Naive thymus-derived CD8-positive, alpha-beta T cell (primary cell): ENCODE measurements at regions not wholly inside any gene's neighbourhood (a gene's known extent, or its start where the extent isn't known, plus 50 kb on each side); places are given as distances from the start of the nearest gene placed in this dataset.

Experiments used
- ATAC-seq, 2 donors: fragments of 150-1000 bp; cut with Tn5 transposase in 1 of 2; sonication (Bioruptor Pico), chemical (Tn5 transposase) in 1 of 2; 1 replicate in 1 of 2; 2 replicates in 1 of 2; pipeline ENCODE4 v1.10.0; 2021; ENCODE audit warnings: mild to moderate bottlenecking in 2 of 2, moderate library complexity in 2 of 2
- POLR2A ChIA-PET: fragments of 350-600 bp; sonication (Branson Sonifier 250); formaldehyde crosslinking; loops from one replicate; lab custom pipeline; 2021; ENCODE audit warnings: antibody characterized with exemption; lab: Charles Lee
- DNase-seq, 10 donors: peaks; one replicate each; pipeline versions ENCODE4 v3.0.0 to v3.0.0-alpha.2; 2020 to 2022
- H3K27ac Mint-ChIP-seq, 10 donors: one replicate each; pipeline ENCODE4 v1.8.0; 2020 to 2022; ENCODE audit warnings: mild to moderate bottlenecking in 10 of 10, mixed read lengths in 10 of 10, moderate library complexity in 4 of 10, inconsistent platforms in 1 of 10
- H3K27me3 Mint-ChIP-seq, 5 donors: one replicate each; pipeline ENCODE4 v1.8.0; 2021 to 2022; ENCODE audit warnings: mixed read lengths in 5 of 5
- H3K36me3 Mint-ChIP-seq, 3 donors: one replicate each; pipeline ENCODE4 v1.8.0; 2020 to 2022; ENCODE audit warnings: mixed read lengths in 3 of 3, mild to moderate bottlenecking in 2 of 3, inconsistent platforms in 1 of 3
- H3K4me1 Mint-ChIP-seq, 4 donors: one replicate each; pipeline ENCODE4 v1.8.0; 2021 to 2022; ENCODE audit warnings: mixed read lengths in 4 of 4
- H3K4me3 Mint-ChIP-seq, 10 donors: one replicate each; pipeline ENCODE4 v1.8.0; 2020 to 2022; ENCODE audit warnings: mild to moderate bottlenecking in 10 of 10, mixed read lengths in 10 of 10, moderate library complexity in 6 of 10, inconsistent platforms in 1 of 10
- H3K9me3 Mint-ChIP-seq, 9 donors: one replicate each; pipeline ENCODE4 v1.8.0; 2020 to 2022; ENCODE audit warnings: mixed read lengths in 9 of 9, mild to moderate bottlenecking in 3 of 9, inconsistent platforms in 1 of 9, moderate library complexity in 1 of 9

DNA sequence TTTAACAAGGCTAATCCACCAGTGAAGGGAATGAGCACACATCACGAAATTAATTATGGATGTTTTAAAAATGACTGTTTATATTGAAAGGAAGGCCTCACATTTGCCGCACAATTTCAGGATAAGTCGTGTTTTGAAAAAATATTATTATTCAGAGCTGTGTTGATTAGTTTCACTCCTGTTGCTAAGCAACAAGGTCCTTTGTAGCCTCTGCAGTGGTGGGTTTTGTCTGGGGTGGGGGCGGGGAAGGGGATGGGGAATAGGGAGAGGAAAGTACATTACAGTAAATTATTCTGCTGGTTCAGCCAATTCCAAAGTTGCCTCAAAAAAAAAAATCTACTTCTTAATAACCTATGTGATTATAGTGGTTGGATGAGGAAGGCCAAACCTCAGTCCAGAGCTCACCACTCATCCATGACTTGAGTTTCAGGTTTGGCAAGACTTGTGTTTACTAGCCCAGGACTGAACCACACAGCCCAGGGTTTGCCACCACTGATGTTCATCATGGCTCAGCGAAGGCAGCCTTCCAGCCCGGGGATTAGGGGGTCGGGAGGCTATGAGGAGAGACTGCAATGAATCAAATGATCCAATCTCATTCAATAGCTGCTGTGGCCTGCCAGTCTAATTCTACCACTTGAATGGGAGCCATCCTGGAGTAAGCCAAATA lies 162.5 kb upstream of the ATP6AP2 start:
- no peak for ATAC-seq
- POLR2A ChIA-PET: no interaction called here

DNA sequence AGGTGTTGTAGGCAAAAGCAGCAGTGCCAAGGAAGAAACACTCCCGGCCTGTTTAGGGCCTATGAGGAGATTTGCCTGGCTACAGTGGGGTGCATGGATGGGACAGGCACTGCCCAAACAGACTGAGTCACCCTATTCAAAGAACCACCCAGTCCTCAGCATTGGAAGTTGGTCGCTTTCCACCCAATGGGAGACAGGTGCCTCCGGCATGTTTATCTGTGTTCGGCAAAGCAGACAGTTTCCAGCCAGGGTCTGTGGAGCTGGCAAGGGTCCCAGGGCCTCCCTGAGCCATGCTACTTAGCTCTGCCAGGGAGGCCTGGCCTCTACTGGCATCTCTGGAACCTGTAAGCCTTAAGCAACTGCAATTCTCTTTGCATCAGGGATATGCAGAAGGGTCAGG lies 165.1 kb upstream of the ATP6AP2 start:
- POLR2A ChIA-PET: no interaction called here
- ATAC-seq: no peak

More for the DNA sequence above, 162.5 kb upstream of the ATP6AP2 start:
- Mint-ChIP-seq H3K4me3 (no peak overlapping the region), H3K27me3 (peaks cover 0 to 4% (median 0%) of the 10 kb centered on the region in 5 donors), H3K4me1 (peaks cover 0 to 12% (median 11%) of the 10 kb centered on the region in 4 donors), H3K36me3 (peaks cover 0 to 4% (median 0%) of the 10 kb centered on the region in 3 donors), H3K9me3 (peaks cover 0 to 5% (median 0%) of the 10 kb centered on the region in 9 donors), H3K27ac (no peak overlapping the region)
- no peak for DNase-seq

DNA sequence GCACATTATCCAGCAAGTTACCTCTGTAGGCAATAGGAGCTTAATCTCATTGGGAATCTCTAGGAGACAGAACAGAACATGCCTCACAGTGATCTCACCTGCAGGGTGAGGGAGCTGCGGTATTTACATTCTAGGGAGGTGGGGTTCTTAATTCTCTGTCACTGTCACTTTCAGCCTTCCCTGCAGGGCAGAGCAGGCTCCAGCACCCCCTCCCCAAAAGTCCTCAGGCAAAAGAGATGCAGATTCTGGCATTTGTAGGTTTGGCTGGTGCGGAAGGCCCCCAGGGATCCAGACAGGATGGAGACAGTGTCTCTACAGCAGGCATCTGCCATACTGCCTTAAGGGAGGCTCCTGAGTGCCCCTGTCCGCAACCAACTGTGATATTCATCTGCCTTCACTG lies 166.4 kb upstream of the ATP6AP2 start:
- DNase-seq (no peak), ATAC-seq (no peak)
- POLR2A ChIA-PET: no interaction called here
- Mint-ChIP-seq H3K27ac (no peak overlapping the region), H3K27me3 (peaks cover 0 to 4% (median 0%) of the 10 kb centered on the region in 5 donors), H3K4me3 (no peak overlapping the region), H3K36me3 (peaks cover 0 to 13% (median 0%) of the 10 kb centered on the region in 3 donors), H3K9me3 (peaks cover 0 to 16% (median 1%) of the 10 kb centered on the region in 9 donors), H3K4me1 (peaks cover 0 to 11% (median 10%) of the 10 kb centered on the region in 4 donors)

More for the DNA sequence above, 165.1 kb upstream of the ATP6AP2 start:
- DNase-seq: no peak
- Mint-ChIP-seq H3K36me3 (peaks cover 0 to 4% (median 0%) of the 10 kb centered on the region in 3 donors), H3K27ac (no peak overlapping the region), H3K27me3 (peaks cover 0 to 4% (median 0%) of the 10 kb centered on the region in 5 donors), H3K4me3 (no peak overlapping the region), H3K9me3 (peaks cover 0 to 7% (median 0%) of the 10 kb centered on the region in 9 donors), H3K4me1 (peaks cover 0 to 12% (median 11%) of the 10 kb centered on the region in 4 donors)

DNA sequence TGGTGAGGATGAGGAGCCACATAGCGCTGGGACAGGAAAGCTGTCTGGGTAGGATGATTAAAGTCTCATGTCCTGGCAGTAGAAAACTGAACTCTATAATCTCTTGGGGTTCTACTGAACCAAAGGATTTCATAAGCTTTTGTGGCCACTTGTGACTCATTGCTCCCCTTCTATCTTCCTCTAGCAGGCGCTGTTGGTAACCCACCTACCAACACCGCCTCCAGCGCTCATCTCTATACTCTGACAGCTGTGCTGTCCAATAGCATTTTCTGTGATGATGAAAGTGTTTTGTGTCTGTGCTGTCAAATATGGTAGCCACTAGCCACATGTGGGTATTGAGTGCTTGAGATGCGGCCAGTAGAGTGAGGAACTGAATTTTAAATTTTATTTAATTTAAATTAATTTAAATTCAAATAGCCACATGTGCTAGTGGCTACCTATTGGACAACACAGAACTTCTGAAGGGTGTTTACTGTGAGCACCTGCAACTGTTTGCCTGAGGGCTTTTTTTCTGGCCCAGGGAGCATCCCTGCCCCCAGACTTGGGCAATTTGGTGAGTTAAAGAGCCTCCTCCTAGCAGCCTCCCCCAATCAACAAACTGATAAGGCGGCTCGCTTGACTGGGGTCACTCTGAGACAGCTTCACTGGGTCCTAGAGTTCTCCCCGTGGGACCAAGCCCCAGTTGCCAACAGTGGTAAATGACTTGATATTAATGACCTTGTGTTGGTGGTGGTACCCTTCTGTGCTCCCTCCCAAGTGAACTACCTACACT lies 169.2 kb upstream of the ATP6AP2 start:
- no peak for DNase-seq
- H3K36me3 Mint-ChIP-seq: peaks cover 0 to 17% (median 4%) of the 10 kb centered on the region in 3 donors
- no peak overlapping the region for H3K4me3 Mint-ChIP-seq
- POLR2A ChIA-PET: no interaction called here
- no peak overlapping the region for H3K27ac Mint-ChIP-seq
- H3K9me3 Mint-ChIP-seq: peaks cover 0 to 31% (median 4%) of the 10 kb centered on the region in 9 donors
- H3K27me3 Mint-ChIP-seq: peaks cover 0 to 4% (median 0%) of the 10 kb centered on the region in 5 donors
- H3K4me1 Mint-ChIP-seq: peaks cover 0 to 2% (median 0%) of the 10 kb centered on the region in 4 donors
- ATAC-seq: no peak

DNA sequence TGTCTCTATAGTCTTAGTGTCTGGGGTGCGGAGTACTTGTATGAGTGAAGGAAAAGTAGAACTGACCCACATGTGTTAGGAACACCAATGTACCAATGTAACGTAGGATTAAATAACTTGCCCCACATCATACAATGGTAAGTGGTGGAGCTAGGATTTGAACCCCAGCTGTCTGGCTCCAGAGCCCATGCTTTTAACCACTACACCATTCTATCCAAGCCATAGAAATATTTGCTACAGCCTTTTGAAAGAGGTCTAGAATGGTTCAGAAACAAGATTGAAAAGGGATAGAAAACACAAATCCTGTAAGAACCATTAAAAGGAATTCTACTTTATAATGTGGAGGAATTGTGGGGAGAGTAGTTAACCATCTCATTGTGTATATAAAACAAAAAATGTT lies 169.9 kb upstream of the ATP6AP2 start:
- peaks cover 0 to 3% (median 0%) of the 10 kb centered on the region in 4 donors for H3K4me1 Mint-ChIP-seq
- peaks cover 0 to 31% (median 4%) of the 10 kb centered on the region in 9 donors for H3K9me3 Mint-ChIP-seq
- H3K36me3 Mint-ChIP-seq: peaks cover 0 to 17% (median 4%) of the 10 kb centered on the region in 3 donors
- no peak overlapping the region for H3K27ac Mint-ChIP-seq
- ATAC-seq: no peak
- H3K27me3 Mint-ChIP-seq: peaks cover 0 to 4% (median 0%) of the 10 kb centered on the region in 5 donors
- no peak for DNase-seq
- POLR2A ChIA-PET: no interaction called here
- H3K4me3 Mint-ChIP-seq: no peak overlapping the region

DNA sequence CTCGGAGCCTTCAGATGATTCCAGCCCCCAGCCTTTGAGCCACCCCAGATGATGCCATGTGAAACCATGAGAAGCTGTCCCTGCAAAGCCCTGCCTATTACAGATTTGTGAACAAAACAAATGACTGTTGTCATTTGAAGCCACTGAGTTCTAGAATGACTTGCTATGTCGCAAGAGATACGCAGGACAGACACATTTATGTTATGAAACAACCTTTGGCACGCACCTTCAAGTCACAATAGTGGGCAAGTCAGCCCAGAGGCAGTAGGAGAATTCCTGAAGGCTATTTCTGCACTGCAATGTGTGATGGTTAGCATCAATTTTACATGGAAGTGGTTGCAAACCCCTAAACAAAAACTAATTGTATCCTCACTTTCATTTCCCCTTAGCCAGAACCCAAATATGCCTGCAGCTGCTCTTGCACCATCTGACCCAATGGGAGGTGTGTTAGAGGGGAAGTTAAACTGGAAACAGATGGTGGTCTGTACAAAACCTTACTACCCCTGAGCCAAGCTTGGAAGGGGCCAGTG lies 174.4 kb upstream of the ATP6AP2 start:
- peaks cover 0 to 13% (median 4%) of the 10 kb centered on the region in 3 donors for H3K36me3 Mint-ChIP-seq
- H3K27me3 Mint-ChIP-seq: peaks cover 0 to 1% (median 0%) of the 10 kb centered on the region in 5 donors
- H3K4me1 Mint-ChIP-seq: peaks cover 0 to 3% (median 0%) of the 10 kb centered on the region in 4 donors
- H3K9me3 Mint-ChIP-seq: peaks cover 0 to 31% (median 4%) of the 10 kb centered on the region in 9 donors
- no peak overlapping the region for H3K4me3 Mint-ChIP-seq
- no peak for ATAC-seq
- no peak overlapping the region for H3K27ac Mint-ChIP-seq
- no peak for DNase-seq
- POLR2A ChIA-PET: no interaction called here

DNA sequence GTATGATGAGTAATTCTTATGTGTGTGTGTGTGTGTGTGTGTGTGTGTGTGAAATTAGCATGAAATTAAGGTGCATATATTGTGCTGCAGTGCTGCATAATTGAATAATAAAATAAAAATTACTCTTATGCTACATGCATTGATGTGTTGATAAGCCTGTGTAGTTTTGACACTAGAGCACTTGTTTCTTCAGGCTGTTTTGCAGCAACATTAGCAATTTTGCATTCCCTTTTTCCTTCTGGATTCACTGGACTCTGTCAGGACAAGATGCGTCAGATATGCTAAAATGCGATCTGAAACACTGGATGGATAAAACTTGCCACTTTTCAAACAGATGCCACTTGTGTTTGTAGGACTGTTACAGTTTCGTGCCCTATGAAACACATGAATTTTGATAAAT lies 175.4 kb upstream of the ATP6AP2 start:
- Mint-ChIP-seq H3K27ac (no peak overlapping the region), H3K36me3 (peaks cover 0 to 13% (median 4%) of the 10 kb centered on the region in 3 donors), H3K4me3 (no peak overlapping the region), H3K4me1 (peaks cover 0 to 3% (median 0%) of the 10 kb centered on the region in 4 donors), H3K27me3 (peaks cover 0 to 3% (median 0%) of the 10 kb centered on the region in 5 donors), H3K9me3 (peaks cover 0 to 26% (median 4%) of the 10 kb centered on the region in 9 donors)
- no peak for DNase-seq
- POLR2A ChIA-PET: no interaction called here
- no peak for ATAC-seq

DNA sequence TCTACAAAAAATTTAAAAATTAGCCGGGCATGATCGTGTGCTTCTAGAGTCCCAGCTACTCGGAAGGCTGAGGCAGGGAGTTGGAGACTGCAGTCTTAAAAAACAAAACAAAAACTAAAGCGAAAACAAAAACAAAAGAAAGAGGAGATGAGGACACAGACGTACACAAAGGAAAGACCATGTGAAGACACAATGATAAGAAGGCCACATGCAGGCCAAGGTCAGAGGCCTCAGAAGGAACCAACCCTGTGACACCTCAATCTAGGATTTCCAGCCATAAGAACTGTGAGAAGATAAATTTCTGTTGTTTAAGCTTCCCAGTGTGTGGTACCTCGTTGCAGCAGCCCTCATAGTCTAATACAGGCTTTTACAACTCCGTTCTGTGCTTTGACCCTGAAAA lies 177.0 kb upstream of the ATP6AP2 start:
- peaks cover 0 to 3% (median 0%) of the 10 kb centered on the region in 4 donors for H3K4me1 Mint-ChIP-seq
- H3K4me3 Mint-ChIP-seq: no peak overlapping the region
- POLR2A ChIA-PET: no interaction called here
- H3K36me3 Mint-ChIP-seq: peaks cover 0 to 4% (median 3%) of the 10 kb centered on the region in 3 donors
- H3K9me3 Mint-ChIP-seq: peaks cover 0 to 11% (median 4%) of the 10 kb centered on the region in 9 donors
- no peak overlapping the region for H3K27ac Mint-ChIP-seq
- H3K27me3 Mint-ChIP-seq: peaks cover 0 to 3% (median 0%) of the 10 kb centered on the region in 5 donors
- DNase-seq (no peak), ATAC-seq (no peak)

DNA sequence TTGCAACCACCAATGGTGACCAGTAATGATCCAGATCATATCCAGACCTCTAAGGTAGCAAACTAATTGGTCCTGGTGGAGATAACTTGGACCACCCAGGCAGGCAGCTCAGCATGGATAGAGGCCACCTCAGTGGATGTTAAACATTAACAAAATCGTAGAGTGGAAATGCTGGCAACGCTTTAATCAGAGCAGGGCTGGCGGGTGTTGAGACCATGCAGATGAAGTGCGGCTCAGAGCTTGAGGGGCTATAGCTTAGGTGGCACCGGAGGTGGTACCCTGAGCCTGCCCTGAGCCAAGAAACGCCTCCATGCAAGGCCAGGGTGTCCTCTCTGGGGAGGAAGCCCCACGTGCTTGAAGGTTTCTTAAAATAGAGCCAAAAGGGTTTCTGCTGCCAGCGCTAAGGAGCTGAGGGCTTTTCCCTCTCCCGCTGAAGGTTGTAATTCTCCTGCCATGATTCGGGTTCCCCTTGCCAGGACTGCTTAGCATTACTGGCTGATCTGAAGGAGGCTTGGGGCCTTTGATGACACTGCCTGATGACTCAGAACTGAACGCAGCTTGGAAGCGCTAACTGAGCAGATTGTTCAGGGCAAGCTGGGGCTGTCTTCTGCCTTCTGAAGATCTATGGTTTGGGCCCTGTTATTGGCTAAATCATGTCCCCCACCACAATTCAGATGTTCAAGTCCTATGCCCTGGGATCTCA lies 177.8 kb upstream of the ATP6AP2 start:
- H3K27me3 Mint-ChIP-seq: peaks cover 0 to 1% (median 0%) of the 10 kb centered on the region in 5 donors
- H3K36me3 Mint-ChIP-seq: peaks cover 0 to 1% (median 0%) of the 10 kb centered on the region in 3 donors
- H3K9me3 Mint-ChIP-seq: peaks cover 0 to 4% (median under 1%) of the 10 kb centered on the region in 9 donors
- peak overlapping the region in 1 of 10 donors; percentile 34 for H3K27ac Mint-ChIP-seq
- DNase-seq: no peak
- ATAC-seq: no peak
- peaks cover 0 to 3% (median 0%) of the 10 kb centered on the region in 4 donors for H3K4me1 Mint-ChIP-seq
- POLR2A ChIA-PET: no interaction called here
- H3K4me3 Mint-ChIP-seq: no peak overlapping the region

DNA sequence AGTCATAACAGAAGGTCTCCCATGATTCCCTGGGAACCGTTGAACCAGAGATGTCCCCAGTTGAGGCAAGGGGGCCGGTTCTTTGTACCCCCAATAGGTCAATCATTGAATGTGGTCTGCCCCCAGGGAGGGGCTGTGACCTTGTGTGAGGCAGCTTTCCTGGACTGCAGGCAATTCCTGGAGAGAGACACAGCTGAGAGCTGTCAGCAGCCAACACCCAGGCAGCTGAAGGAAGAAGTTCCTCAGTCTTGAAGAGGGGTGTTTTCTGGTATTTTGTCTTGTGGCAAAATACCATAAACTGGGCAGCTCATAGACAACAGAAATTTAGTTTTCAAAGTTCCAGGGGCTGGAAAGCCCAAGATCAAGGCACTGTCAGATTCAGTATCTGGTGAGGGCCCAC lies 185.7 kb upstream of the ATP6AP2 start:
- no peak for ATAC-seq
- no peaks in the 10 kb centered on the region for H3K27me3 Mint-ChIP-seq
- peaks cover 0 to 7% (median 0%) of the 10 kb centered on the region in 3 donors for H3K36me3 Mint-ChIP-seq
- H3K4me1 Mint-ChIP-seq: no peaks in the 10 kb centered on the region
- POLR2A ChIA-PET: no interaction called here
- no peak overlapping the region for H3K27ac Mint-ChIP-seq
- no peak for DNase-seq
- H3K9me3 Mint-ChIP-seq: peaks cover 0 to 16% (median 2%) of the 10 kb centered on the region in 9 donors
- H3K4me3 Mint-ChIP-seq: no peak overlapping the region

DNA sequence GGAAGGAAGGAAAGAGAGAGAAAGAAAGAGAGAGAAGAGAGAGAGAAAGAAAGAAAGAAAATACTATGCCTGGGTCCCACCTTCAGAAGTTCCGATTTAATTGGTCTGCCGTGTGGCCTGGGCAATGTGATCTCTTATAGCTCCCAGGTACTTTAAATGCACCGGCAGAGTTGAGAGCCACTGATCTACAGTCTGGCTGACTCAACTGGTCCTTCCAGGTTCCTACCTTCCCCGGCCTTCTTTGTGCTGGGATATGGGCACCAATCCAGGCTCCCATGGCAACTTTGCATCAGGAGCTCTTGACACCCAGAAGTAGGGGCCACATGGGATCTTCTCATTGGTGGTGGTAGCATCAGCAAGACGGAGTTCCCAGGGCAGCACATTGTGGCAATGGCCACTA lies 186.5 kb upstream of the ATP6AP2 start:
- POLR2A ChIA-PET: no interaction called here
- peaks cover 0 to 7% (median 0%) of the 10 kb centered on the region in 3 donors for H3K36me3 Mint-ChIP-seq
- no peak overlapping the region for H3K27ac Mint-ChIP-seq
- H3K27me3 Mint-ChIP-seq: no peaks in the 10 kb centered on the region
- H3K9me3 Mint-ChIP-seq: peaks cover 0 to 16% (median 2%) of the 10 kb centered on the region in 9 donors
- ATAC-seq (no peak), DNase-seq (no peak)
- no peak overlapping the region for H3K4me3 Mint-ChIP-seq
- H3K4me1 Mint-ChIP-seq: no peaks in the 10 kb centered on the region

DNA sequence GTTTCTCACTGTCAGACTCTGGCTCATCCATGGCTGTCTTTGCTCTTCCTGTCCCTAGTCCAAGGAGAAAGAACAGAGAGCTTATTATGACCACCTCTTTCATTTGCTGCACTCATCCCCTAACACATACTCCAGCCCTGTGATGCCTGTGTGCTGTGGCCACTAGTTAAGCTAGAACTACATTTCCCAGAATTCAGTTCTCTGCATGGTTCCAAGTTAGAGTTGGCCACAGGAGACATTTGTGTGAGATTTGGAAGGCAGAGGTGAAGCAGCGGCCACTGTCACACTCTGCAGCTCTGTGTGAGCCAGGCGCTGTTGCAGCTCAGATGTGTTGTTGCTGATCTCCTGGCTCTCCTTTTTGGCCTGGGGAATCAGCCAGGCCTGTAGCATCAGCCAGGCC lies 188.2 kb upstream of the ATP6AP2 start:
- no peak overlapping the region for H3K27ac Mint-ChIP-seq
- peaks cover 0 to 12% (median 2%) of the 10 kb centered on the region in 9 donors for H3K9me3 Mint-ChIP-seq
- H3K36me3 Mint-ChIP-seq: peaks cover 0 to 7% (median 0%) of the 10 kb centered on the region in 3 donors
- ATAC-seq: no peak
- no peaks in the 10 kb centered on the region for H3K27me3 Mint-ChIP-seq
- H3K4me3 Mint-ChIP-seq: no peak overlapping the region
- no peak for DNase-seq
- POLR2A ChIA-PET: no interaction called here
- no peaks in the 10 kb centered on the region for H3K4me1 Mint-ChIP-seq
